GM23248 (cell line): ENCODE measurements at regions not wholly inside any gene's neighbourhood (a gene's known extent, or its start where the extent isn't known, plus 50 kb on each side); places are given as distances from the start of the nearest gene placed in this dataset.
"Not testable (repeated sequence)": the region's sequence is repeated elsewhere in the genome, so short reads cannot be mapped to it uniquely, and the experiment has no call there.

Experiments
- DNase-seq: peaks from one replicate; pipeline ENCODE4 v3.0.0-alpha.2; 2015
- H2AFZ ChIP-seq: fragments of 200-600 bp; sonication (generic); 2 replicates; pipeline ENCODE4 v1.6.1; 2016; ENCODE audit warnings: antibody characterized with exemption
- H3F3A ChIP-seq: fragments of 200-600 bp; sonication (generic); 2 replicates; pipeline ENCODE4 v1.6.1; 2016; ENCODE audit warnings: mild to moderate bottlenecking, antibody characterized with exemption, mixed run types; ENCODE audit not compliant: insufficient read depth
- H3K27ac ChIP-seq: fragments of 200-600 bp; sonication (generic); 2 replicates; pipeline ENCODE4 v1.5.1; 2016; ENCODE audit warnings: mild to moderate bottlenecking
- H3K27me3 ChIP-seq: fragments of 200-600 bp; sonication (generic); replicated peaks from 2 replicates; pipeline ENCODE4 v1.6.1; 2016; ENCODE audit warnings: mild to moderate bottlenecking; ENCODE audit not compliant: insufficient read depth
- H3K36me3 ChIP-seq: fragments of 200-600 bp; sonication (generic); 2 replicates; pipeline ENCODE4 v1.6.1; 2016; ENCODE audit warnings: low read depth, mild to moderate bottlenecking
- H3K4me1 ChIP-seq: fragments of 200-600 bp; sonication (generic); 2 replicates; pipeline ENCODE4 v1.6.1; 2016; ENCODE audit warnings: mild to moderate bottlenecking; ENCODE audit not compliant: insufficient read depth
- H3K4me2 ChIP-seq: fragments of 200-600 bp; sonication (generic); one replicate; pipeline ENCODE4 v1.6.1; 2016; ENCODE audit warnings: mild to moderate bottlenecking; ENCODE audit not compliant: unreplicated experiment
- H3K4me3 ChIP-seq: fragments of 200-600 bp; sonication (generic); 2 replicates; pipeline ENCODE4 v1.5.1; 2016; ENCODE audit warnings: mild to moderate bottlenecking
- H3K79me2 ChIP-seq: fragments of 200-600 bp; sonication (generic); 2 replicates; pipeline ENCODE4 v1.6.1; 2016; ENCODE audit warnings: mild to moderate bottlenecking; ENCODE audit not compliant: insufficient read depth
- H3K9ac ChIP-seq: fragments of 200-600 bp; sonication (generic); 2 replicates; pipeline ENCODE4 v1.6.1; 2016; ENCODE audit warnings: mild to moderate bottlenecking
- H3K9me2 ChIP-seq: fragments of 200-600 bp; sonication (generic); 2 replicates; pipeline ENCODE4 v1.6.1; 2016; ENCODE audit warnings: mixed run types, mild to moderate bottlenecking, moderate library complexity; ENCODE audit not compliant: insufficient read depth
- H3K9me3 ChIP-seq: fragments of 200-600 bp; sonication (generic); one replicate; pipeline ENCODE4 v1.6.1; 2017; ENCODE audit warnings: low read depth
- H4K20me1 ChIP-seq: fragments of 200-600 bp; sonication (generic); 2 replicates; pipeline ENCODE4 v1.6.0; 2016; ENCODE audit not compliant: insufficient read depth
- EZH2 ChIP-seq: fragments of 200-600 bp; sonication (generic); IDR thresholded peaks from 2 replicates; pipeline ENCODE4 v1.6.1; 2018; ENCODE audit warnings: antibody characterized with exemption, mild to moderate bottlenecking; ENCODE audit not compliant: insufficient read depth, poor library complexity, severe bottlenecking
- EZH2phosphoT487 ChIP-seq: fragments of 200-600 bp; sonication (generic); IDR thresholded peaks from 2 replicates; pipeline ENCODE4 v1.6.1; 2018; ENCODE audit warnings: antibody characterized with exemption, moderate library complexity, mild to moderate bottlenecking, low read depth; ENCODE audit not compliant: insufficient read depth
- WGBS, 2 experiments: methylation state at CpG; one replicate each; pipeline ENCODE4 v1.1.6; 2015 to 2017; ENCODE audit warnings: low lambda C conversion rate in 2 of 2, low coverage in 1 of 2; ENCODE audit errors: missing lambda C conversion rate in 2 of 2; 5-methylcytosine and 5-hydroxymethylcytosine counted together
- in situ Hi-C: fragments of 300-500 bp; cut with MboI; formaldehyde crosslinking; loops from 2 replicates; pipeline ENCODE4 v1.15.0; 2020

GRCh38 chr6:144690133-144690532 lies 405.0 kb downstream of the UTRN start:
- H3K9me3 ChIP-seq = peaks cover 6% of the 10 kb centered on the region
- no peaks in the 10 kb centered on the region for H3K9me2 ChIP-seq
- peaks cover 5% of the 10 kb centered on the region; the same call in 1 of the 2 replicates for H3K36me3 ChIP-seq
- H3K4me2 ChIP-seq = no peak overlapping the region
- no peak overlapping the region for H3K4me3 ChIP-seq
- peaks cover 64% of the 10 kb centered on the region for H3K79me2 ChIP-seq
- H3F3A ChIP-seq = no peaks in the 10 kb centered on the region
- DNase-seq = no peak
- H4K20me1 ChIP-seq = no peaks in the 10 kb centered on the region
- H3K27me3 ChIP-seq = no peaks in the 10 kb centered on the region
- H3K9ac ChIP-seq = no peak overlapping the region
- H3K27ac ChIP-seq = no peak overlapping the region
- in situ Hi-C loops = no loop called here
- TF ChIP-seq EZH2phosphoT487 (no peak), EZH2 (no peak)
- H3K4me1 ChIP-seq = no peaks in the 10 kb centered on the region
- no peak overlapping the region for H2AFZ ChIP-seq
- WGBS, 2 experiments = 100% methylated on average over 1 of the region's 1 CpG

GRCh38 chr6:144690666-144691065 lies 405.5 kb downstream of the UTRN start:
- no peak overlapping the region for H3K4me2 ChIP-seq
- H3K9me2 ChIP-seq = no peaks in the 10 kb centered on the region
- peaks cover 6% of the 10 kb centered on the region for H3K9me3 ChIP-seq
- no peak overlapping the region for H3K27ac ChIP-seq
- DNase-seq = no peak
- H3K4me1 ChIP-seq = no peaks in the 10 kb centered on the region
- no peaks in the 10 kb centered on the region for H3F3A ChIP-seq
- H3K79me2 ChIP-seq = peaks cover 67% of the 10 kb centered on the region
- H3K27me3 ChIP-seq = no peaks in the 10 kb centered on the region
- H3K36me3 ChIP-seq = peaks cover 5% of the 10 kb centered on the region; the same call in 1 of the 2 replicates
- H4K20me1 ChIP-seq = no peaks in the 10 kb centered on the region
- TF ChIP-seq EZH2 = no peak
- no peak for TF ChIP-seq EZH2phosphoT487
- 99 to 100% methylated on average over 4 of the region's 4 CpGs for WGBS, 2 experiments
- no peak overlapping the region for H2AFZ ChIP-seq
- no peak overlapping the region for H3K9ac ChIP-seq
- in situ Hi-C loops = no loop called here
- no peak overlapping the region for H3K4me3 ChIP-seq

GRCh38 chr6:144692050-144692449 lies 406.9 kb downstream of the UTRN start:
- H3K27me3 ChIP-seq, H4K20me1 ChIP-seq, H3K4me3 ChIP-seq, H3F3A ChIP-seq, H2AFZ ChIP-seq, H3K4me2 ChIP-seq, DNase-seq, in situ Hi-C loops, H3K9ac ChIP-seq, H3K9me2 ChIP-seq, H3K9me3 ChIP-seq, H3K4me1 ChIP-seq, H3K27ac ChIP-seq, H3K36me3 ChIP-seq: not testable (repeated sequence)
- peaks cover 56% of the 10 kb centered on the region for H3K79me2 ChIP-seq
- 98 to 100% methylated on average over 1 of the region's 1 CpG for WGBS, 2 experiments

- no peak for DNase-seq
- H3K9ac ChIP-seq = no peak overlapping the region
These were observed 410.9 kb downstream of the UTRN start for GRCh38 chr6:144695858-144696533.

More at GRCh38 chr6:144695858-144696533, 410.9 kb downstream of the UTRN start:
- WGBS, 2 experiments = 97 to 99% methylated on average over 3 of the region's 3 CpGs
- no peak overlapping the region for H3K4me2 ChIP-seq
- H3K79me2 ChIP-seq = peaks cover 39% of the 10 kb centered on the region
- H3K4me1 ChIP-seq = peaks cover 9% of the 10 kb centered on the region; the same call in 1 of the 2 replicates
- H3K27ac ChIP-seq = no peak overlapping the region
- H3K9me2 ChIP-seq = no peaks in the 10 kb centered on the region
- in situ Hi-C loops = no loop called here
- TF ChIP-seq EZH2phosphoT487 = no peak
- TF ChIP-seq EZH2 = no peak
- H3K4me3 ChIP-seq = no peak overlapping the region
- no peak overlapping the region for H2AFZ ChIP-seq
- H3K27me3 ChIP-seq = no peaks in the 10 kb centered on the region
- no peaks in the 10 kb centered on the region for H3F3A ChIP-seq
- no peaks in the 10 kb centered on the region for H3K9me3 ChIP-seq
- H3K36me3 ChIP-seq = peaks cover 11% of the 10 kb centered on the region; the same call in 1 of the 2 replicates
- H4K20me1 ChIP-seq = no peaks in the 10 kb centered on the region
